GM21528 (cell line): ENCODE measurements at regions not wholly inside any gene's neighbourhood (a gene's known extent, or its start where the extent isn't known, plus 50 kb on each side); places are given as distances from the start of the nearest gene placed in this dataset.
"Not testable (repeated sequence)": the region's sequence is repeated elsewhere in the genome, so short reads cannot be mapped to it uniquely, and the experiment has no call there.

Experiments used
- ATAC-seq: cut with Tn5 transposase; IDR thresholded peaks from one replicate; pipeline ENCODE4 v1.9.1; 2021; ENCODE audit warnings: mild to moderate bottlenecking, moderate library complexity; ENCODE audit not compliant: unreplicated experiment, low FRiP score

DNA sequence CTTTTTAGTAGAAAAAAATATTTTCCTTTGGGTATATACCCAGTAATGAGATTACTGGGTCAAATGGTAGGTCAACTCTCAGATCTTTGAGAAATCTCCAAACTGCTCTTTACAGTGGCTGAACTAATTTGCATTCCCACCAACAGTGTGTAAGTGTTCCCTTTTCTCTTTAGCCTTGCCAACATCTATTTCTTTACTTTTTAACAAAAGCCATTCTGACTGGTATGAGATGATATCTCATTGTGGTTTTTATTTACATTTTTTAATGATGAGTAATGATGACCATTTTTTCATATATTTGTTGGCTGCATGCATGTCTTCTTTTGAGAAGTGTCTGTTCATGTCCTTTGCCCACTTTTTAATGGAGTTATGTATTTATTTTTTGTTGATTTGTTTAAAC lies 1086.2 kb upstream of the GJE1 start:
- ATAC-seq = not testable (repeated sequence)

DNA sequence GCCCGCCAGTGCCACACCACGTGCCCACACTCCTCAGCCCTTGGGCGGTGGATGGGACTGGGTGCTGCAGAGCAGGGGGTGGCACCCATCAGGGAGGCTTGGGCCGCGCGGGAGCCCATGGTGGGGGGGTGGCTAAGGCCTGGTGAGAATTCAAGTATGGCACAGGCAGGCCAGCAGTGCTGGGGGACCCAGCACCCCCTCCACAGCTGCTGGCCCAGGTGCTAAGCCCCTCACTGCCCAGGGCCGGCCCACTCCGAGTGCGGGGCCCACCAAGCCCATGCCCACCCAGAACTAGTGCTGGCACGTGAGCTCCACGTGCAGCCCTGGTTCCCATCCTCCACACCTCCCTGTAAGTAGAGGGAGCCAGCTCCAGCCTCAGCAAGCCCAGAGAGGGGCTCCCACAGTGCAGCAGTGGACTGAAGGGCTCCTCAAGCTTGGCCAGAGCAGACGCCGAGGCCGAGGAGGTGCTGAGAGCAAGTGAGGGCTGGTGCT lies 1091.1 kb upstream of the GJE1 start:
- ATAC-seq = no peak

DNA sequence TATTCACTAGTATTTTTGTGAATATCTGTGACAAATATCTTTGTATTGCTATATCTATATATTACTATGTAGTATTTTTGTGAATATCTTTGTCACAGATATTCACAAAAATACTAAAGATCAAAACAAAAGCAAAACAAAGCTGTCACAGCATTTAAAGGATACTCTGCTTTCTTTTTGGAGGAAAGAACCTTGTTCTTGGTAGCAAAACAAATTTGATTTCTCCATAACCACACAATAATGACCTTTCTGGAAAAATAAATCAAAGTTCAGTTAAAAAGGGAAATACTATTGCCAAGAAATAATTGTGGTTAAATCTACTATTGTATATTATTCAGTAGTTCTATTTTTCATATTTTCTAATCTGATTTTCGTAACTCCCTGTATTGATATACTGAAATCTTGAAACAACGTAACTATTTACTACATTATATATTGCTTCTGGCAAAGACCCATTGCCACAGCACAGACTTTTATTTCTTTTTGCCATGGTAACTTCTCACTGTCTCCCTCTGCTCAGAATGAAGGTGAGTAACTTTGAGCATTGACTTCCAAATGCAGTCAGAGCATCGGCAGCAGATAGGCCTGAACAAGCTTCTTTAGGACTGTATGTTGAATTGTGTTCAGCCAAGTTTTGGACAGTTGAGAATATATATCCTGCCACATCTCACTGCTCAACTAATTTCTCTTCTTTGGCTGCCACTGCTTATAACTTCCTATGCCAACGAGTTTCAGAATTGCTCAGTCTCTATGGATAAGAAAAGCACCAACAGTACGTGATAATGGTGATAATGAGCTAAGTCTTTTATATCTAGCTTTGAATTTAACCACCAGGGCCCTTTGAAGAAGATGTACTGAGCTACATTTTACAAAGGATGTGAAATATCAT lies 1097.2 kb upstream of the GJE1 start:
- no peak for ATAC-seq

DNA sequence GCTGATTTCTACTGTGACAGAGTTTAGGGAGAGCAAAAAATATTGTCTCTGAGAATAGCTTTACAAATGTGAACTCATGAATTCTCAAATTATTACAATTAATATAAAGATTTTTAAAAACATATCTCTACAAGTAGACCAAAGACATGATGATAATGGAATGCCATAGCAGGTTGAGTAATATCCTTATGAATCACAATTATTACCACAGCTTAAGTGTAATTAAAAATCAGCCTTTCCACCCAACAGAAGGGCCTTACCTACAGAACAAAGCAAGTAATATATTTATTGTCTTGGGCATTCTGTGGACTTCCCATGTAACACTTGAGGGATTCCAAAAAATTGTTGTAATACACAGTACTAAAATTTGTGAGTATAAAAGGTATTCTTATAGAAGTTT lies 1099.6 kb upstream of the GJE1 start:
- no peak for ATAC-seq

DNA sequence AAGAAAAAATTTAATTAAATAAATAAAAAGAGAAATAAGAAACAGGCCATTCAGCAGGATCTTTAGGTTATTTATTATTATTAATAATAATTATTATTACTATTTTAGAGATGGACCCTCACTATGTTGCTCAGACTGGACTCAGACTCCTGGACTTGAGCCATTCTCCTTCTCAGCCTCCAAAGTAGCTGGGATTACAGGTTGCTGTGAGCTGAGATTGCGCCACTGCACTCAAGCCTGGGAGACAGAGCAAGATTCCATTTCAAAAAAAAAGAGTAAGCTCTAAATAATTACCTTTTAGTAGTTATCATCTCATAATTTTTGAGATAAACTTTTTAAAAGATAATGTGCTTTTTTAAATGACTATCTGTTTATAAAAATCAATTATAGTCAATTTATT lies 1102.8 kb upstream of the GJE1 start:
- no peak for ATAC-seq

DNA sequence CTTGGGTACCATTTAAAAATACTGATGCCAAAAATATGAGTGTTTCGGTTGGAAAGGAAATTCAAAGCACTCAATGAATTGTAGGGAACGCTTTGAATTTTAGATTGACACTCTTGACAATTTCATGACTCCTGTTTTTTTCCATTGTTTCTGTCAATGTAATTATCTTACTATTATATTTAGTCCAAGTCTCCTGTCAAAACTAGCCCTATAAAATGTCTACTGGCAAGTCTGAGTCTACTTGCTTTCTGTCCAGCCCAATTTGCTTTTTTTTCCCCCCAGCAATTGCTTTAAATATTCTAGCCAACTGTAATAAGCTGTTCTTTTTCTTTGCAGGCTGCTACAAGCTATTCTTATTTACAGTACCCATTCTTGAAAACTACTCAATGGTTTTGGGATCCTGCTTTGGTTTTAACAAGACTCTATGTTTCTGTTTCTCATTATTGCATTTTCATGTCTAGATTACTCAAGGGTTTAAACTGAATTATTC lies 1103.9 kb upstream of the GJE1 start:
- no peak for ATAC-seq

DNA sequence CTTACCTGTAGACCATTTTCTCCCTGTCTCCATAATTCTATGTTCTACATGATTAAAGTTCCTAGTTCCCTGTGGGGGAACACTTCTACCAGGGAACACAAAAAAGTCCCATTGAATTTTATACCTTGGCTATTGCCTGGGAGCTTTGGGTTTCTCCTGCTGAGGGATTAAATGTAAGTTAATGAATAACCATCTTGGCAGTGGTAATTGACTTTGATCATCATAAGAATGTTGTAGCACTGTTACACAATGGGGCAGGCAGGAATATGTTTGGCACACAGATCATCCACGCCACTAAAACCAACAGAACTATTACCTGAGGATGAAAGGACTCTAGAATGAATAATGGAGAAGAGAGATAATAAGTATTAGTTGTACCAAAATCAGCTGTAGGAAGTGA lies 1106.2 kb upstream of the GJE1 start:
- ATAC-seq = no peak

DNA sequence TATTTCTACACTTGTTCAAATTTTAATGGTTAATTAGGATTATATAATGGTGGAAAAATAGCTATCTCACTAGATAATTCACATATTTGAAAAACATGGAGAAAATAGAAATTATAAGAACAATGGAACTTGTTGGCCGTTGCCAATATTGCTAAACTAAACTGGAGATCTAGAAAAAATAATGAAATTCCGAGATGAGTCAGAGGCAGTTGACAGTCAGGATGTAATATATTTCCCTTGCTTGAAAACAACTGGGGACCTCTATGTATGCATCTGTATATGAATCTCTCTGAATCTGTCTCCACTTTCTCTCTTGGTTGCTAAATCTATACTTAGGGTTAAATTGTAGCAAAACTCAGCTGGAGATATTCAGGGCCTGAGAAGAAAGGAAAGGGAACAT lies 1108.2 kb upstream of the GJE1 start:
- ATAC-seq = no peak

DNA sequence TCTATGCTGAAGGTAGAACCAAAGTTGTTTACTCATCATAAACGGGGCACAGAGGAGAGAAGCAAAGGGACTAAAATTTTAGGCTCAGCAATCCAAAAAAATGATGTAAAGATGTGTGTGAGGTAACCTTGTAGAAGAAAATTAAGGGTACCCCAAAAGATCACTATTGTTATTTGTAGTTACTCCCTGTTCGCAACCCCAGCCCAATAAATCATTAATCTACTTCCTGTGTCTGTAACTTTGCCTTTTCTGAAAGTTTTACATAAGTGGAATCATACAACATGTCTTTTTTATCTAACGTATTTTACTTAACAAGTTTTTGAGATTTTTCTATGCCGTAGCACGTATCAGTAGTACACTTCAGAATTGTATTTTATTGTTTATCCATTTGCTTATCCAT lies 1114.8 kb upstream of the GJE1 start:
- ATAC-seq = no peak

DNA sequence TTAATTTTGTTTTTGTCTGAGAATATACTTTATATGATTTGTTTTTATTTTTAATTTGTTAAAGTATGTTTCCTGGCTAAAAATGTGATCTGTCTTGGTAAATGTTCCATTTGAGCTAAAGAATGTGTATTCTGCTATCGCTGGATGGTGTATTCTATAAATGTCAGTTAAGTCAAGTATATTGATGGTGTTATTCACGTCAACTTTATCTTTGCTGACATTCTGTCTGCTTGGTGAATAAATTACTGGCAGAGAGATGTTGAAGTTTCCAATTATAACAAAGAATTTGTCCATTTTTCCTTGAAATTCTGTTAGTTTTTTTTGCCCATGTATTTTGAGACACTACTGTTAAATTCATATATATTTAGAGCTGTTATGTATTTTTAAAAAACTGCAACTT lies 1131.8 kb upstream of the GJE1 start:
- ATAC-seq = no peak

DNA sequence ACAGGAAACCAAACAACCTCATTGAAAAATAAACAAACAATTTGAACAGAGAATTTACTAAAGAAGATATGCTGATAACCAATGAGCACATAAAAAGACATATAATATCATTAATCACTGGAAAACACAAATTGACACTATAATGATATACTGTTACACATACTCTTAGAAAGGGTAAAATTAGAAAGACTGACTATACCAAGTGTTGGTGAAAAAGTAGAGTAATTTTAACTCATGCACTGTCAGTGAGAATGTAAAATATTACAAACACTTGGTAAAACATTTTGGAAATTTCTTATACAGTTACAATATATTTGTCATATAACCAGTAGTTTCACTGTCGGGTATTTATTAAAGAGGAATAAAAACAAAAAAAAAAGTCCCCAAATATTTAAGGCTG lies 1139.2 kb upstream of the GJE1 start:
- no peak for ATAC-seq

DNA sequence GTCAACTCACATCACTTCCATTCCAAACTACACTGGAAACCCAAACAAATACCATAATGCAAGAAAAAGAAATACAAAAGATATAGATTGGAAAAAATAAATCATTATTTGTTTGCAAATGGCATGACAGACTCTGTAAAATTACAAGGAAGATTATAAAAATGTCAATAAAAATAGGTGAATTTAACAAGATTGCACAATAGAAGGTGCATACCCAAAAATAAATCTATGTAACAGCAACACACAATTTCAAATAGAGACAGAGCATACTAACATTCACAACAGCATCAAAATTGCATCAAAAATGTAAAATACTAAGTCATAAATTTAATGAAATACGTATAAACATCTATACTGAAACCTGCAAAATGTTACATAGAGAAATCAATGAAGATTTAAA lies 1140.0 kb upstream of the GJE1 start:
- ATAC-seq = no peak

DNA sequence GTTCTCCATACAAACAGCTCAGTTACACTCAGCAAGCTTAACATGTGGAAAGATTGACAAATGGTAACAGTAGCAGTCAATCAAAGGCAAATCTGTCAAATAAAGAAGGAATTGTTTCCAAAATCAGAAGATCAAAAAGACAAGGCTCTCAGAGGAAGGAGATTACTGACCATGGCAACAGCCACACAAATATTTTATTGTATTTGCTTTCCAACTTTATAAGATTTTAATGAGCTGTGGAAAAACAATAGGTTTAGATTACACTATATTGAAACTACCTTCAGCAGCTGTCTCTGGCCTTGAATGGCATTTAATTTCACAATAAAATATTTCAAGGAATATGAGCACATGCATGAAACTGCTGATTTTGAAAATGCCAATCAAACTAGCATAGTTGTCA lies 1143.9 kb upstream of the GJE1 start:
- ATAC-seq = no peak

DNA sequence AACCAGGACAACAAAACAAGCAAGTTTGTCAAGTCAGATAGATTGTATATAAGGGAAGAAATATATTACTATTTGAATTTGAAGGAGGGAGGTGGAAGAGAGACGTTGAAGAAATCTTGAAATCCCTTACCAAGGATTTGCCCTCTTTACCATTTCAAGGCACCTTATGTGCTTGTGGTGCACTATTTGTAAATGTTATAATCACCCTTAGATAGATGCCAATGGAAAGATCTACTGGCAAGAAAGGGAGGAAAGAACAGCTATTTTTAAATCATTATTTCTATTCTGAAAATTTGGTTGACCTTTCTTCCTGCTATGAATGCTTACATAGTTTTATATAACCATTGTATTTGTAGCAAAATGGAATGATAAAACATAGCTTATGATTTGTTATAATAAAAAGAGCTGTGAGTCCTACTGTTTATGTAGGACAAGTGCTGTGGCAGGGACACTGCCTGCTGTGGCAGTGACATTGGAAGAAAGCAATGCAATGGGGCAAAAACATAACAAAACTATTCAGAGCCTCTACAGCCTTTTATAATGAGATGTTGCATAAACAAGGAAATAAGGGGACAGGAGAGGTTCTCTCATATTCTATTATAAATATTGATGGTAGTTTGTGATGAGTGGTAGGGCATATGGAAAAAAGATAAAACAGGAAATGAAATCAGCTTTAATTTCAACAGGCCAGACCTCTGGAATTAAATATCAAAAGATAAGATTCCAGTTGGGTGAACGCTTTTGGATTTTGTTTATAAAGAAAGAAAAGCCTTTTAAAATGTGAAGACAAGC lies 1145.2 kb upstream of the GJE1 start:
- ATAC-seq = no peak

DNA sequence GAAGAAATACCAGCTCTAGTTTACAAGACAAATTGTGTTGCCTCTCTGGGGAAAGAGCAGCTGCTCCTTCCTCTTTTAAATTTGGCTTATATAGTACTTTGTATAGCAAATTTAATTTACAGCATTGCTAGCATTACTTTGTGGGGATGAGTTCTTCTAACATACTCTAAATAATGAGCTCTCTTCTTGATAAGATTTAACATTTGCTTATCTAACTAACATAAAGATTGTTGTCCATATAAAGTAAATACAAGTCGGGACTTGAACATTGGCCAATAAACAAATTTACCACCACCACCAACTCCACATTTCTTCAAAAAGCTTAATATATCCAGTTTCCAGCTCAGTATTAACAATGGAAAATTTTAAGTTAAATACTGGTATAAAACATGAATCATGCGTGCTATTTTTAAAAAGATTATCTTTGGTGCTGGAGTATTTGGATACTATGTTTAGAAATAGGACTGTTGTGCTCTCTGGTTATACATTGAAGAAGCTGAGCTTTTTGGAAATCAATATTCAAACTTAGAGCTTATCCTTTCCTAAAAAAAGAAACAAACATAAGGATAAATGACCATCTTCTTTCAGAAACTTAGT lies 1146.9 kb upstream of the GJE1 start:
- no peak for ATAC-seq

DNA sequence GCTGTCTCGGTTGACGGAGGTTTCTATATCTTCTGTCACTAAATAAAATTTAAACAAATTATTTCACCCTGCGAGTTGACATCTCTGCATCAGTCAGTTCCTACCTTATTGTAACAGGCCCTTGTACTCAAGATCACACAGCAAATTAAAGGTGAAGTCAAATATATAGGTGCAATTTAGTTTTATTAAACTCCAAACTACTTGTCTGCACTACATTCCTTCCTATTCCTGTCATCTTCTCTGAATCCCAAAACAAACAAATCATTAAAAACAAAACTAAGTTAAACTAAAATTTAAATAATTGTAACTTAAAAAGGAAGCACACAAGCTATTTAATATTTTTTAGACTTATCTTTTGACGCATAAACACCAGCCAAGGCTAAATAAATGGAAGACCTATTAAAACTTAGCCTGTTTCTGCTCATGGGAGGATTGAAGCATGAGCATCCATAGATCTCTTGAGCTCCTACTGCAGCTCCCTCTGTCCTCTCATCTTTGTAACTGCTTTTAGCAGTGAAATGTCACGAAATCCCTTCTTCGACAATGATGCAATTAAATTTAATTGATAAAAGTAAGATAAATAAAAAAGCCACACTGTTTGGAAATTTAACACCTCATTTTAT lies 1152.3 kb upstream of the GJE1 start:
- ATAC-seq = no peak

DNA sequence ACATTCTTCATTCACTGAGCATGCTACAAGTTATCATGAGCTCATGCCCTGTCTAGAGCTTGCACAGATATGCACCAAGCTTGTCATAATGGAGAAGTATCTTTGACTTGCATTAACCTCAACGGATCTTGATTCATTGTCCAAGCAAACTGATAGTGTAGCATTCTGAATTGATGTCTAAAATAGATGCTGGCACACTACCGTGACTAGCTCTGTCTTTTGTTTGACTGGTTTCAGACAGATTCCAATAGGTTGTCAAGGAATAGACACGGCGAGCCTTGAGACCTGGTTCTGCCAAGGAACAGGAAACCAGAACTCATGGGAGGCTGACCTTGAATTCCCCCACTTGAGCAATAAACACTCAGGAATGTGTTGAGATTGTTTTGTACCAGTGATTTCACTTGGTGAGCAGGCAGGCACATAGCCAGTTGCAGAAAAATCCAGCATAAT lies 1153.1 kb upstream of the GJE1 start:
- ATAC-seq = no peak

DNA sequence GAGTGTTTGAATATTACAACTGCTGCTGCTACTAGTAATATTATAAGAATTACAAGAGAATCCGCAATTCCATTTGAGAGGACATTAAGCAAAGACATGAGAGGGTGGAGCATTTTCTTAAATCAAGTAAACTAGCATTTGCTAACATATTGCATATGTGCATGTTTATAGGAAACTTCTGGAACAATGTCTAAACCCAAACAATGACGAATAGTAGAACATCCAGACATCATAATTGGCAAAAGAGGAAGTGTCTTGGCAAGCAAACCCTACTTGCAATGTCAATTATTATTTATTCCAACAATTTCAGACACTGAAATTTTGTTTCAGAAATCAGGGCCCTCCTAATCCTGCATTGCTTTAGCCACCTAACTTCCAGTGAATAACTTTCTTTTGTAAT lies 1155.3 kb upstream of the GJE1 start:
- no peak for ATAC-seq

DNA sequence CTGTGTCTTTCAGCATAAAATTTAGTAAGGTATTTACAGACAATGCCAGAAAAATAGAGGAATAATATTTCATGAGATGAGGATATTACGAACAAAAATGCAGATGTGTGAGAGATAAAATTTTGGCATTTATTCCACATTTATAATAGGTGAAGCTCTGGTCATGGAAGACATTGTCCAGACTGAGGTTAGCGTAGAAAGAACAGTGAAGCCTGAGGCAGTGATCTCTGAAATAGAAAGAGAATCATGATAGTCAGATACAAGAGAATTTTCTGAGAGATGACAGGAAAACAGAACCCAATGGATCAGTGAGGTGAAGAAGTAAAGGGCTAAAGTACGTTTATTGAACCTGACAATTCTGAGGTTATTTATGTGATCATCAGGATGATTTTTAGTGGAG lies 1155.9 kb upstream of the GJE1 start:
- ATAC-seq = no peak

DNA sequence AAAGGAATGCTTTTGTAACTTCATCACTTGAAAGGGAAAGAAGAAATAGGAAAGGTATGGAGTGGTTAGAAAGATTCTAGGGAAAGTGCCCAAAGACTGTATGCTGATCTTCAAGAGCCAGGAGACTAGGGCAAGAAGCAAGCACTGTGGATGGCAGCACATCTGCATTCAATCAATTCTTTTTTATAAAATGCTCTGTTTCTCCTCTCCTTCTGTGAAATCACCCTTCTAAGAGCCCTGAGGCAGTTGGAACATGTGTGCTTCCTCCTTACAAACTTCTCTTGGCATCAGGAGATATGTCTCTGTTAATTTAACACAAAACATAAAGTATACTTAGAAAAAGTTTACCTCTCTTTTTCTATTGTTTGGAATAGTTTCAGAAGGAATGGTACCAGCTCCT lies 1162.2 kb upstream of the GJE1 start:
- ATAC-seq = no peak

DNA sequence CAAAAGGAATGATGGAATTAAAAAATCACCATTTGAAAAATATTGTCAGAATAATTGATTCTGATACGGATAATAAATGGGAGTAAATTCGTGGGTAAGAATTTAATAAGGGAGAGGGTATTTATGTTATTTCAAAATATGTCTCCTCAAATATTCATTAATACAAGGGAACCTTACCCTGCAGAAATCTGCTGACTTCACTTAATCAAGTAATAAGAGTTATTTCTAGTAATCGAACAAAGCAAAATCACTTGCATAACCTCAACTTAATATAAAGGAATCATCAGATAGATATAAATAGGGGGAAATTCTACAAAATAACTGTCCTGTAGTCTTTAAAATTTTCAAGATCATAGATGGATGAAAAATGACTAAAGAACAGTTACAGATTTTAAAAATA lies 1164.7 kb upstream of the GJE1 start:
- no peak for ATAC-seq
